ENCODE measurements at regions not wholly inside any gene's neighbourhood (a gene's known extent, or its start where the extent isn't known, plus 50 kb on each side); places are given as distances from the start of the nearest gene placed in this dataset.

- H3K9me3 Mint-ChIP-seq, result no peaks in the 10 kb centered on the region
- no peak overlapping the region for H3K27ac Mint-ChIP-seq
Observed at GRCh38 chr3:30292192-30292893, 314.1 kb upstream of the TGFBR2 start.

GRCh38 chr3:30293621-30294240 is 312.7 kb upstream of the TGFBR2 start:
- no peaks in the 10 kb centered on the region for H3K36me3 Mint-ChIP-seq (ENCODE audit: low read depth)
- DNase-seq (no peak), ATAC-seq (no peak)
- H3K27ac Mint-ChIP-seq, result no peak overlapping the region
- H3K4me1 Mint-ChIP-seq, result peaks cover 21% of the 10 kb centered on the region
- H3K27me3 Mint-ChIP-seq, result no peaks in the 10 kb centered on the region
- H3K9me3 Mint-ChIP-seq, result no peaks in the 10 kb centered on the region
- no peak overlapping the region for H3K4me3 Mint-ChIP-seq

More at GRCh38 chr3:30292192-30292893, 314.1 kb upstream of the TGFBR2 start:
- ATAC-seq (no peak), DNase-seq (no peak)
- Mint-ChIP-seq H3K36me3 (ENCODE audit: low read depth) (no peaks in the 10 kb centered on the region), H3K27me3 (no peaks in the 10 kb centered on the region), H3K4me3 (no peak overlapping the region), H3K4me1 (peaks cover 21% of the 10 kb centered on the region)

GRCh38 chr3:30294241-30294667 is 312.1 kb upstream of the TGFBR2 start:
- H3K27ac Mint-ChIP-seq, result no peak overlapping the region
- no peaks in the 10 kb centered on the region for H3K9me3 Mint-ChIP-seq
- H3K4me1 Mint-ChIP-seq, result peaks cover 16% of the 10 kb centered on the region
- no peak overlapping the region for H3K4me3 Mint-ChIP-seq
- no peaks in the 10 kb centered on the region for H3K36me3 Mint-ChIP-seq (ENCODE audit: low read depth)
- ATAC-seq (no peak), DNase-seq (no peak)
- H3K27me3 Mint-ChIP-seq, result no peaks in the 10 kb centered on the region

DNA sequence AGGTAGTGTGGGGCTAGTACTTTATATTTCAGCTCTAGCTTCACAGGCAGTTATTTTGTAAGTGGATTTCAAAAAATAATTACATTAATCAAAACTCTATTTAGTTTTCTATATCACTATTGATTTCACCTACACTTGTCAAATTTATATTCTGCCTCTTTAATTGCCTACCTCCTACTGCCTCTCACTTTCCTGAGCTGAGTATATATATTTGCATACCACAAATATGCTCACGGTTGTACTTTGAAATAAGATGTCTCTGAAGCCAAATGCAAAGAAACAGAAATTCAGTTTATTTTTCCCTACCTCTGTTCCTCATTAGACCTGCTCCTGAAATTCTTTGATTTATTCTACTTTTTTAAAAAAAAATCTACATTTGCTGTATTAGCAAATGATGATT is 309.3 kb upstream of the TGFBR2 start:
- H3K36me3 Mint-ChIP-seq (ENCODE audit: low read depth), result no peaks in the 10 kb centered on the region
- DNase-seq (no peak), ATAC-seq (no peak)
- peaks cover 16% of the 10 kb centered on the region for H3K4me1 Mint-ChIP-seq
- no peak overlapping the region for H3K4me3 Mint-ChIP-seq
- no peaks in the 10 kb centered on the region for H3K9me3 Mint-ChIP-seq
- H3K27me3 Mint-ChIP-seq, result no peaks in the 10 kb centered on the region
- H3K27ac Mint-ChIP-seq, result no peak overlapping the region

DNA sequence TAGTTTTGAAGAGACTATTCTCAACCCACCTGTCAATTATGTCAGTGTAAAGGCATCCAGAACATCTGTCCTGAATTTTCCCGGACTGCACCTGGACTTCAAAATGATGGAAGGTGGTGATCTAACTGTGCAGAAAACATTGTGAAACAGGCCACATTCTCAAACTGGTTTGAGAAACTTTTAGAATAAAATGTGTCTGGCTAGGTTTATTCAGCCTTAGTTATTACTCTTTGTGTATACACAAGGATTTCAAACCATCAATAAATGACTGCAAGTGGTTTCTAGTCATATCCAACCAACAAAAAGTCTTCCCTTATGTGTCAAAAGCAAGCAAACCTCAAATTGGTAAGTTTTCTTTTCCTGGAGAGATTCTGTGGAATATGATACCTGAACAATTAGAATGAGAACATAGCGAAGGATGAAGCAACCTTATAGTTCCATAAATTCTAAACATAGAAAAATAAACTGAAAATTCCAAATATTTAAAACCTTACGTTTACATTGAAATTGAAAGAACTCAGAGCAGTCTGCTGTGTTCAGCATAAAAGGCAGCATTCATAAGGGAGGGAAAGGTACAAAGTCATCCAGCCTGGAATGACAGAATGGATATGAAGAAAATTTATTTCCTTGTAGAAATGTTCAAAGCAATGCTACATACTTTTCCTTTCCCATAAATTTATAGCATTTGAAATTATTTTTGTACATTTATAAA is 306.6 kb upstream of the TGFBR2 start:
- H3K4me3 Mint-ChIP-seq, result no peak overlapping the region
- DNase-seq, result no peak
- H3K36me3 Mint-ChIP-seq (ENCODE audit: low read depth), result no peaks in the 10 kb centered on the region
- peaks cover 15% of the 10 kb centered on the region for H3K4me1 Mint-ChIP-seq
- peaks cover 5% of the 10 kb centered on the region for H3K9me3 Mint-ChIP-seq
- no peaks in the 10 kb centered on the region for H3K27me3 Mint-ChIP-seq
- H3K27ac Mint-ChIP-seq, result no peak overlapping the region
- no peak for ATAC-seq

DNA sequence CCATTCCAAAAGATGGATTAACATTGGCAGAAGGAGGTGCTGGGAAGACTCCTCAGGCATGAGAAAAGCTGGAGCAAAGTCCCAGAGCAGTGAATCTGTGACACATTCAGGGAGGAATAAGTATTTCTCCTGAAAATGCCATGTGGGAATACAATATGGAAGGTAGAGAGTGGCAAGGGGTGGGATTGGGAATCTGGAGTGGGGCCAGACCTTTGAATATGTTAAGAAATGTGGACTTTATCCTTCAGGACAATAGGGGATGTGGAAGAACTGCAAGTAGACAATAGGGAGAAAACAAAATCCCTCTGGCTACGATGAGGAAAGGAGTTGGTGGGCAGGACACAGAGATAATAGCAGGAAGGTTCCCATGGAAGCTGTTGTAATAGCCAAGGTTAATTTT is 305.6 kb upstream of the TGFBR2 start:
- no peaks in the 10 kb centered on the region for H3K36me3 Mint-ChIP-seq (ENCODE audit: low read depth)
- ATAC-seq (no peak), DNase-seq (no peak)
- no peaks in the 10 kb centered on the region for H3K27me3 Mint-ChIP-seq
- no peak overlapping the region for H3K4me3 Mint-ChIP-seq
- H3K27ac Mint-ChIP-seq, result no peak overlapping the region
- H3K4me1 Mint-ChIP-seq, result peaks cover 15% of the 10 kb centered on the region
- peaks cover 5% of the 10 kb centered on the region for H3K9me3 Mint-ChIP-seq

- Mint-ChIP-seq H3K27me3 (no peaks in the 10 kb centered on the region), H3K4me3 (no peak overlapping the region), H3K36me3 (ENCODE audit: low read depth) (no peaks in the 10 kb centered on the region), H3K4me1 (peaks cover 14% of the 10 kb centered on the region), H3K9me3 (peaks cover 14% of the 10 kb centered on the region), H3K27ac (no peak overlapping the region)
- DNase-seq, result no peak
- ATAC-seq, result peak; percentile 89
Observed at GRCh38 chr3:30302027-30302426, 304.4 kb upstream of the TGFBR2 start.

DNA sequence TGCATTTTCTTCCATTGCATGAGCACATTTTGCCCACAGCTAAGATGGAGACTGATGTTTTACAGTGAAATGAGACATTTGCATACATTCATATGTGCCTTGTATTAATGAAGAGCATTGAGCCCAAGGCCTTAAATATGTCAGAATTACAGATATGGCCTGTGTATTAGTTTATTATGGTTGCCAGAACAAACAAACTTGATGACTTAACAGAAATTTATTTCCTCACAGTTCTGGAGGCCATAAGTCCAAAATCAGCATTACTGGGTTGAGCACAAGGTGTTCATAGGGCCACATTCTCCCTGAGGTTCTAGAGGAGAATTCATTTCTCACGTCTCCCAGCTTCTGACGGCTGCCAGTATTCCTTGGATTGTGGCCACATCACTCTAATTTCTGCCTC is 302.6 kb upstream of the TGFBR2 start:
- H3K27ac Mint-ChIP-seq, result no peak overlapping the region
- DNase-seq, result no peak
- H3K36me3 Mint-ChIP-seq (ENCODE audit: low read depth), result no peaks in the 10 kb centered on the region
- no peaks in the 10 kb centered on the region for H3K27me3 Mint-ChIP-seq
- ATAC-seq, result no peak
- H3K9me3 Mint-ChIP-seq, result peaks cover 14% of the 10 kb centered on the region
- H3K4me1 Mint-ChIP-seq, result peaks cover 12% of the 10 kb centered on the region
- no peak overlapping the region for H3K4me3 Mint-ChIP-seq

- H3K27ac Mint-ChIP-seq, result no peak overlapping the region
Observed at GRCh38 chr3:30305021-30305420, 301.4 kb upstream of the TGFBR2 start.

DNA sequence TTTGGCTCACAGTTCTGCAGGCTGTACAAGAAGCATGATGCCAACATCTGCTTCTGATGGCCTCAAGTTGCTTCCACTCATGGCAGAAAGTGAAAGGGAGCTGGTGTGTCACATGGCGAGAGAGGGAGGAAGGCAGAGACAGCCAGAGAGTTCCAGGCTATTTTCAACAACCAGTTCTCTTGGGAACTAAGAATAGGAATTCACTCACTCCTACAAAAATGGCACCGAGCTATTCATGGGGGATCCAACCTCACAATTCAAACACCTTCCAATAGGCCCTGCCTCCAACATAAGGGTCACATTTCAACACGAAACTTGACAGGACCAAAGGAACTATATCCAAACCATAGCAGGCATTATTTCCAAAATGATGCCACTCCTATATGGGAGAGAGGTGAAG is 299.5 kb upstream of the TGFBR2 start:
- no peak for DNase-seq
- Mint-ChIP-seq H3K4me1 (peaks cover 3% of the 10 kb centered on the region), H3K27ac (no peak overlapping the region), H3K4me3 (no peak overlapping the region), H3K9me3 (peaks cover 14% of the 10 kb centered on the region), H3K36me3 (ENCODE audit: low read depth) (no peaks in the 10 kb centered on the region), H3K27me3 (no peaks in the 10 kb centered on the region)
- ATAC-seq, result no peak

More at GRCh38 chr3:30305021-30305420, 301.4 kb upstream of the TGFBR2 start:
- Mint-ChIP-seq H3K9me3 (peaks cover 14% of the 10 kb centered on the region), H3K4me1 (peaks cover 8% of the 10 kb centered on the region), H3K4me3 (no peak overlapping the region), H3K36me3 (ENCODE audit: low read depth) (no peaks in the 10 kb centered on the region), H3K27me3 (no peaks in the 10 kb centered on the region)
- DNase-seq (no peak), ATAC-seq (no peak)

DNA sequence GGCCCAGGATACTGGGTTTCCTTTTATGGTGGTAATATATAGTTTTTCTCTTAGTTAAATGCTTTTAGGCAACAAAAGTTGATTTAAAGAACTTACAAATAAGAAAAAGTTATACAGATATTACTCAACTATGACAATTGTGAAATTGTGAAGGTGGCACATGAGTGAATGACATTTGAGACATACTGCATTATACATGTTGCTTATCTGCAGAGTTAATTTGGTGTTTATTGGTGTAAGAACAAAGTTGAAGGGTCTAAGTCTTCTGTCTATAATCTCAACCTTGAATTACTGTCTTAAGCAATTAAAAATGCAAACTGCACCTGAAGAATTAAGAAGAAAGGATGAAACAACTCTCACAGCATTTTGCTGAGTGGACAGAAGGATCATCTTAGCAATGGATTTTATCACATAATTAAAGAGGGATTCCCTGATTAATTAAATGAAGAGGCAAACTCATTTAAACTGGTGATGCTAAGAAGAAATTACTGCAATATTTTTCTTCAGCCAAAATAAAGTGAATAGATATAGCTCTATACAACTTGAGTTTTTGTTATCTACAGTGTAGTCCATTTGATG is 298.9 kb upstream of the TGFBR2 start:
- H3K36me3 Mint-ChIP-seq (ENCODE audit: low read depth), result no peaks in the 10 kb centered on the region
- no peak overlapping the region for H3K27ac Mint-ChIP-seq
- peaks cover 14% of the 10 kb centered on the region for H3K9me3 Mint-ChIP-seq
- no peaks in the 10 kb centered on the region for H3K4me1 Mint-ChIP-seq
- ATAC-seq (no peak), DNase-seq (no peak)
- H3K27me3 Mint-ChIP-seq, result no peaks in the 10 kb centered on the region
- H3K4me3 Mint-ChIP-seq, result no peak overlapping the region

- Mint-ChIP-seq H3K4me1 (no peaks in the 10 kb centered on the region), H3K36me3 (ENCODE audit: low read depth) (no peaks in the 10 kb centered on the region), H3K9me3 (peaks cover 14% of the 10 kb centered on the region), H3K4me3 (no peak overlapping the region), H3K27me3 (no peaks in the 10 kb centered on the region), H3K27ac (no peak overlapping the region)
- ATAC-seq, result no peak
- no peak for DNase-seq
Observed at GRCh38 chr3:30308131-30308530, 298.3 kb upstream of the TGFBR2 start.

DNA sequence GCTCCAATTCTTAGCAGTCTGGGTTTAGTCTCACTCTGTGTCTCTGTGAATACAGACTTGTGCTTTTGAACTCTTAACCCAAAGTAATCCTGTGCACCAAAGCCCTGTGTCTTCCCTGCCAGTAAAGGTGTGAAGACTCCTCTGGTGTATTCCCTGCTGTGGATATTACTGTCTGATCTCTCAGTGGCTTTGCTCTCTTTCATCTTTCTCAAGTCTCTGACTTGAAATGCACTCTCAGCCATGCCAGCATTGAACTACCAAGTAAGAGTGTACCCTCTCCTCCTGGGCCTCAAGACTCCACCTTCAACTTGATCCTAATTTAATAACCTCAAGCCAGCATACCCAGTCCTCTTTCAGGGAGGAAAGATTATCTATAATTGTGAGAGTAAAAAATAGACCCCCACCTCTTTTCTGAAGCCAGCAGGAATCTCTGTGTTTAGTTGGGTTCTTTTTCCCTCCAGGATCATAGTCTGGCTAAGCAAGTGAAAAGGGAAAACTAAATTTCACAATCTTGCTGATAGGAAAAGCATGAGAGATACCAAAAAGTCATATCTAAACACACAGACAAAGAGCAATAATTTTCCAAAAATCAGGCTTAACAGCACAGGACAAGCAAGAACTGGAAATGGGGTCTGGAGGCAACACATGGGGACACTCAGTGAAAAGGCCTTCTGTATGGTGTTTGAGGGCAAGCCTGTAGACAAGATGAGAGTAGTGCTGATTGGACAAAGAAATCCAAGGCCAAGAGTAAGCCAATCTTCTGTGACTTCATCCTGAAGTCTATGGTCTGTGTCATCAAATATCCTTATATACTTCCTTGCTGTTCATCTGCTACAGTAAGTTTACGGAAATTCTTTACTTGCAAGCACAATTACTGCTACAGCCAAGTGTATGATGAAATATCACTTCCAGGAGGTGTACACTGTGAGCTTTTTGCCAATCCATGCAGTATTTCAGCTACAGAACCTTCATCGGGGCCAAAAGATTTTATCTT is 296.1 kb upstream of the TGFBR2 start:
- peaks cover 9% of the 10 kb centered on the region for H3K9me3 Mint-ChIP-seq
- DNase-seq, result no peak

GRCh38 chr3:30311781-30312180 is 294.6 kb upstream of the TGFBR2 start:
- ATAC-seq (no peak), DNase-seq (no peak)
- Mint-ChIP-seq H3K4me1 (no peaks in the 10 kb centered on the region), H3K27ac (no peak overlapping the region), H3K27me3 (no peaks in the 10 kb centered on the region), H3K36me3 (ENCODE audit: low read depth) (no peaks in the 10 kb centered on the region), H3K4me3 (no peak overlapping the region), H3K9me3 (peaks cover 4% of the 10 kb centered on the region)

More for the DNA sequence above, 296.1 kb upstream of the TGFBR2 start:
- Mint-ChIP-seq H3K36me3 (ENCODE audit: low read depth) (no peaks in the 10 kb centered on the region), H3K4me1 (no peaks in the 10 kb centered on the region), H3K4me3 (no peak overlapping the region), H3K27me3 (no peaks in the 10 kb centered on the region), H3K27ac (no peak overlapping the region)
- ATAC-seq, result no peak

Data from activated naive CD8-positive, alpha-beta T cell treated with anti-CD3 and anti-CD28 coated beads, Interleukin-2, amount 50 U/mL, for 24 hours (primary cell).